Left ventricle myocardium superior (tissue), 1 donor: ENCODE measurements at regions not wholly inside any gene's neighbourhood (a gene's known extent, or its start where the extent isn't known, plus 50 kb on each side); places are given as distances from the start of the nearest gene placed in this dataset.

Experiments used
- ATAC-seq: fragments of 200-7000 bp; cut with Tn5 transposase; one replicate; pipeline ENCODE4 v1.9.1; 2020; ENCODE audit warnings: mild to moderate bottlenecking, moderate library complexity
- DNase-seq: peaks from one replicate; pipeline ENCODE4 v3.0.0-alpha.2; 2020
- intact Hi-C: fragments of 100-400 bp; cut with micrococcal nuclease; formaldehyde crosslinking; loops from one replicate; pipeline ENCODE4 v1.11.0; 2022
- donor health status: DM: no; HTN: yes; CAD: no; lungs with severe emphysema.

DNA sequence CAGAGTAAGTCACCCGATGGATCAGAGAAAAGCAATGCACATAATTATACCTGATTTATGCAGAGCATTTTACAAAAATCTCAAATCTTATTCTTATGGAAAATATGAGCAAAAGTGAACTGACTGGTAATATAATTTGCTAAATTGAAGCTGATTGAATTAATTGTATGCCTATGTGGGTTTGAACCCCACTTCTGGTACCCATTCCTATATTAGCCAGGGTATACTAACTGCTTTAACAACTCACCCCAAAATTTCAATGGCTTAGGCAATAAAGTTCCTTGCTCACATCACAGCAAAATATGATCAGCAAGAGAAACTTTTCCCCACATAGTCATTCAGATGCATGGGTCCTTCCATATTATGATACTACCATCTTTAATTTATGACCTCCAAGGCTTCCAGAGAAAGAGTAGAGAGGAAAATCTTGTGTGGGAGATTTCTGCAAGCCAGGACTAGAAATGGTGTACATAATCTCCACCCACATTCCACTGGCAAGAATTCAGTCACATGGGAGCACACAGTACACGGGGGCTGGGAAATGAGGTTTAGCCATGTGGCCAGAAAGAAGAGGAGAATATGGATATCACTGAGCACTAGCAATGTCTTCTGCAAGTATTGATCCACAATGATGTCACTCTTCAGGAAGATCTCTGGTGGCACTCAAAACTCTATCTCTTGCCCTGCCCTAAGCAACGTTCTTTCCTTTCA, 640.7 kb downstream of the BCOR start:
- ATAC-seq (peak; percentile 48), DNase-seq (no peak)
- intact Hi-C loops = no loop called here

DNA sequence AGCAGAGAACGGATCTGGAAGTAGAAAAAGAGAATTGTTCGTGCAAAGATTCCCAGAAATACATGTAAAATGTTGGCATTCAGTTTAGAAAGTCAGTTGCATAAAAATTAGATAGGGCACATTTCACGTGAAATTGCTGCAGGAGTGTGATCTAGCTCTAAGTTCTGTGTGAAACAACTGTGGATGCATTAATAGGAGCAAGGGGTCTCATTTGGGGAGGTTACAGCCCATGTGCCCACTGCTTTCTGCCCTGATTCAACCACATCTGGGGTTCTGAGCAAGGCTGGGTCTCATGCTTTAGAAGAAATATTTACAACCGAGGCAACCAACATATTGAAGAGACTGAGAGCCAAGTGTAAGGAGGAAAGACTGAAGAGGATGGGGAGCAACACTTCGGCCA, 639.0 kb downstream of the BCOR start:
- intact Hi-C loops = no loop called here
- DNase-seq = no peak
- no peak for ATAC-seq

DNA sequence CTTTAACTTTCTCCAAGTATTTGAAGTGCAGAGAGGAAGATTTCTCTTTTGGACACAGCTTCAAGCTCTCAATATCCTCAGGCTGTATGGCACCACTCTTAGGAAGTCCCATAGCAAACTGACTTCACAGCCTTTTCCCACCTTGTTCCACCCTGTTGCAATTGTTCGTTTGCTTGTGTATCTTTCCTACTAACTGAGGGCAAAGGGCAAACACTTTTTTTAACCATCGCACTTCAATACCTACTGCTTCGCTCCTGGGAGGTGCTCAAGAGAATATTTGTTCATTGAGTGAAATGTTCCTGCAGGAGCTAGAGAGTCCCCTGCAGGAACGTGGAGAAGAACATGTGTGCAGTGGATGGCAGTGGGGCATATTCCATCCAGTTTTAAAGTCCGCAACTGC, 638.6 kb downstream of the BCOR start:
- DNase-seq (no peak), ATAC-seq (no peak)
- intact Hi-C loops = no loop called here

DNA sequence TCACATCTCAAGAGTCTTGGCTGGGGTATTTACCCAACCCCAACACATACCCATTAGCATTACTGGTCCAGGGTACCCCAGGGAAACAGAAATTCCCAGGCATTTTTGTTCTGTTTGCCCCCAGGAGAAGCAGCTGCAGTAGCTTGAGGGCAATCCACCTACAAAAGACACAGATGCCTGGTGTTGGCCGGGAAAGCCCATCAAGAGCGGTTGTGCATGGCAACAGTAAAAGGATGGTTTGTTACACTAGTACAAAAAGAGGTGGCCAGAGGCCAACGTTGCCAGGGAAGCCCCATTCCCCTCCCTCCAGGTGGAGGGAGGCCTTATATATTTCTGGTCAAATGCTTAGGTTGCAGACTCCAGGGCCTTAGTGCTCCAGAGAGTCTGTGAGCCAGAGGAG, 637.8 kb downstream of the BCOR start:
- no peak for ATAC-seq
- intact Hi-C loops = no loop called here

DNA sequence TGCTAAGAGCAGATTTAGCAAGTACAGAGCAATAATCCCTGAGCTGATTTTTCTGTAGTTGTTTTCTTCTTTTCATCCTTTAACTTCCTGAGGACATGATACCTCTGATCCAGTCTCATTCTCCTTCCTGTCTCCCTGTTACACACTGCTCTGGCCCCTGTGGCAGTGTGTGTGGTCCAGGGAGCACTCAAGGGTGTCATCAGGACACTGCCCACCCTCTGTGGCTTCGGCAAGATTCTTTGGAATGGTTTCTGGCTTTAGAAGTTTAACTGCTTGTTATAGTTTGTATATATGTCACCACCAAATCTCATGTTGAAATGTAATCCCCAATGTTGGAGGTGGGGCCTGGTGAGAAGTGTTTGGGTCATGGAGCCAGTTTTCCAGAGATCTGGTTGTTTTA, 637.3 kb downstream of the BCOR start:
- DNase-seq (no peak), ATAC-seq (no peak)
- intact Hi-C loops = no loop called here

More for the DNA sequence above, 637.8 kb downstream of the BCOR start:
- DNase-seq = no peak

DNA sequence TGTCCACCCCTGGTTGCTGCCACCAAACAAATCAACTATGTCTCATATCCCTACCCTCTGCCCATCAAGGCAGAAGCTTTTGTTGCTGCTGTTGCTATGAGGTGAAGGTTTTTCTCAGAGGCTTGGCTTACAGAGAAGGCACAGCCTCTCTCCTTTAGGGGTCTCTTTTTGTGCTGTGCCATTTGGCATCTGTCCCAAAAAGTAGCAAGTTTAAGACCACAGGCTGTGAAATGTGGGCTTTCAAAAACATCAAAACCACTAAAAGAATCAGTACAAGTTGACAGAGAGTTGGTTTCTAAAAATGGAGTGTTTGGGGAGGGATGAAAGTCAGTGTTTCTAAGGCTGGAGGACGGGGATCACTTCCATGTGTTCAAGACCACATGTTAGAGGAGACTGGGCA, 634.9 kb downstream of the BCOR start:
- no peak for ATAC-seq
- intact Hi-C loops = no loop called here
- no peak for DNase-seq

DNA sequence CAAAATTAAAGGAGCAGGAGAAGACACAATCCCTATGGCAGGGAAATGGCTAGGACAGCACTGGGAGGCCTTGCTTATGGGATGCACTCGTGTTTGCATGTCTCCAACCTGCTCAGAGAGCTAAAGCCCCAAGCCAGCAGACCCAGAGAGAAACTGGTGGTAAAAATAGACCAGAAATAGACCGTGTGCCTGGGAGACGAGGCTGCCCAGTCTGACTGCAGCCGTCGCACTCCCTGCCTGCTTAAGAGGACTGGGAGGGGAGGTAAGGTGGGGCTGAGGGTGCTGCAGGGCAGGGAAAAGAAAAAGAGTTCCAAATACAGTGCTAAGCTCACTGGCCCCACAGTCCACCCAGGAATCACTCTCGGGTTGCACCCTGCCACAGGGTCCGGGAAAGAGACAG, 633.5 kb downstream of the BCOR start:
- peak; percentile 57 for ATAC-seq
- intact Hi-C loops = no loop called here
- DNase-seq = no peak

DNA sequence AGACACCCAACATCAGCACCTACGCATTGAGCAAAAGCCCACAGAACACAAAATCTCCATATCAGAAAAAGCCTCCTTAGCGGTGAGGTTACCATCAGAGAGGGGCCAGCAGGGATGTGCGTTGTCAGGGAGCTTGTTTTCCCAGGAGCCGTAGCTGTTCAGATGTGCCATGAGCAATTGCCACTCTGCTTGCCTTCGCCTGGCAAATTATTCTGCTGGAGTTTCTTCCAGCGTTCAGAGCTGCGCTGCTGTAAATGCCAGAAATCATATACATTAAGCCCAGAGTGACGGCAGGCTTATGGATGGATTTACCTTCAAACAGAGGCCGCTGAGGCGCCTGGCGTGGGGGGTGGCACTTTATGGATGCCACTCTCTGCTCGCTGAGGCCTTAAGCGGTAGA, 632.3 kb downstream of the BCOR start:
- DNase-seq (no peak), ATAC-seq (no peak)
- intact Hi-C loops = no loop called here

DNA sequence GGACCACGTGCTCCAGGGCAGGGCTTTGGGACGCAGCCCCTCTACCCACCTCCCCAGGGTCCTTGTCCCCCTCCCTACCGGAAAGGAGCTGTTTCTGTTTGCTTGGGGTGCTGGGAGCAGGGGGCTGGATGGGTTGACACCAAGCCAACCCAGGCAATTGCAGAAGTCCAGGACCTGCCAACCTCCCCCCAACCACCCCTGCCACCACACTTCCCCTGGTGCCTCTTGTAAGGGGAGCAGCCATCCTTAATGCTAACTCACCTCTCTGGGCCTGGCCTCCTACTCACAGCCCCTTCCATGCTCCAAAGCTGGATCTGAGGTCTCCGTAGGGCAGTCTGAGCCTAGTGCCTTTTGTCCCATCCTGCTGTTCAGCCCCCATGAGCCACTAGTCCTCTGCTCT, 631.9 kb downstream of the BCOR start:
- DNase-seq = no peak
- intact Hi-C loops = no loop called here
- no peak for ATAC-seq

DNA sequence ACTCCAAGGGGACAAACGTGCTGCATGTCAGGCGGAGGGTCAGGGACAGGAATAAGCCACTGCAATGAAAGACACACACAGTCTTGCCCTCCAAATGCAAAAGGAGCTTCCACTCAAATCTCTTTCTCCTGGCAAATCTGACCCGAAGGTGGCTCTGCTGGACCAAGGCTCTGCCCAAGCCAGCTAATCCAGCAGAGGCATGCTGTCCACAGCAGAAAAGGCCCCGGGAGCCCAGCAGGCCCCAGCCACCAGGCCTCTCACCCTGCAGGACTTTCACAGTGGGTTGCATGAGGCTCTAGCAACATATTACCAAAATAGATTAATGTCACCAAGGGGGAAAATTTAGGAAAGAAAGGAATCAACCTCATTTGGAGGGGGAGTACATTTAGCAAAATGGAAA, 628.6 kb downstream of the BCOR start:
- ATAC-seq (no peak), DNase-seq (no peak)
- intact Hi-C loops = no loop called here

DNA sequence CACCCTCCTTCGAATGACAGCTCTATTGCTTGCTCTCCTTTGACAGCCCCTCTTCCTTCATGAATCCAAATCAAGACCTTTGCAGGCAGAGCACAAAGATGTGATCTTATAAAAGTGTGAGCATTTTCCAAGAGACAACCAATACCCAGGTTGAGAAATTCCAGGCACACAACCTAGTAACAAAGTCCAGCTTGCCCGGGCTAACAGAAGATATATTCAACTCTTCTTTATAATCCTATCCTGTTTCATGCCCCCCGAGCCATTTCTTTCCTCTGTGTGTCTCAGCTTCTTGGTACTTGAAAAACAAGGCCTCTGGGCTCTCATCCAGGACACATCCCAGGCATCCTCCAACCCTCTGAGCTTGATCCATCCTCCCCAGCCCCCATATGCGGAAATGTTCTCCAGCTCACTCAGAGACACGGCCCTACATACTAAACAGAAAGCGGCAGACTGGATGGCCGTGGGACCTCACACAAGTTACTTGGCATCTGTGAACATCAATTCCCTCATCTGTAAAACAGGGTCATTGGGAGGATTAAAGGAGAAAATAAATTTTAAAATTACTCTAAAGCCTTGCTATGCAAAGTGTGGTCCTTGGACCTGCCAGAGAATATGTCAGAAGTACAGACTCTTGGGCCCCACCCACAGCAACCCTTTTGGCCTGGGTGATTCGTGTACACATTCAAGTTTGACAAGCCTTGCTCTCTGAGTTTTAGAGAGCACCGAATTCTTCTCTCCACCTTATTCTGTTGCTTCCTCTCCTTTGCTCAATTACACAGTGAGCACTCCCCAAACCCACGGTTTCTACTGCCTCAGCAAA, 627.0 kb downstream of the BCOR start:
- intact Hi-C loops = no loop called here
- DNase-seq (no peak), ATAC-seq (no peak)

DNA sequence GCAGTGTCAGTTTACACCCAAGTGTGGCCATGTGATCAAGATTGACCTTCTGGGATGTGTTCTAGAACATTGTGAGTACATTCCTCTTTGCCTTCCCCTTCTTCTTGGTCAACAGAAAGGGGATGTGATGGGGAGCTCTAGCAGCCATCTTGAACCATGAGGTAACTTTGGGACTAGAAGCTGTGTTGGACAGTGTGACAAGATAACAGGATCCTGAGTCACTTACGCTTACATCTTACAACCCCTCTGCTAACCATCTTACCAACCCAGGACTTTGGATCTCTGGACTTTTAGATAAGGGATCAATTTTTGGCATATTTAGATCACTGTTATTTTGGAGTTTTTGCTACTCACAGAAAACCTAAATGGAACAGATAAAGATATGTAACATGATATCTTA, 625.6 kb downstream of the BCOR start:
- DNase-seq (no peak), ATAC-seq (no peak)
- intact Hi-C loops = no loop called here

DNA sequence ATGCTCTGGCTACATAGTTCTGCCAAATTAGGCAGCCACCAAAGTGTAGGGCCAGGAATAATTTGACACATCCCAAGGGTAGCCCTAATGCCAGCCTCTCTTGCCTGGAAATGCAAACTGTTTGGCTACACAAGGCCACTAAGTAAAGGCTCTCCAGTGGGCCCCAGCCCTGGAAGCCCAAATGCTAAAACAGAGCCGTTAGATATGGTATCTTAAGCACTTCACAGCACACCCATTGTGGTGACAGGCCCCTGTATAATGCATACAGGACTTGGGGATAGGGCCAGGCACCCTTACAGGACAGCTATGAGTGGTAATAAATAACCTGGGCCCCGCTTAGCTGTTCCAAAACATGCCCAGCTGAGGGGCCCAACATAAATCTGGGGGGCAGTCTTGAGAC, 623.9 kb downstream of the BCOR start:
- DNase-seq (peak; percentile 48), ATAC-seq (peak; percentile 80)
- intact Hi-C loops = no loop called here

DNA sequence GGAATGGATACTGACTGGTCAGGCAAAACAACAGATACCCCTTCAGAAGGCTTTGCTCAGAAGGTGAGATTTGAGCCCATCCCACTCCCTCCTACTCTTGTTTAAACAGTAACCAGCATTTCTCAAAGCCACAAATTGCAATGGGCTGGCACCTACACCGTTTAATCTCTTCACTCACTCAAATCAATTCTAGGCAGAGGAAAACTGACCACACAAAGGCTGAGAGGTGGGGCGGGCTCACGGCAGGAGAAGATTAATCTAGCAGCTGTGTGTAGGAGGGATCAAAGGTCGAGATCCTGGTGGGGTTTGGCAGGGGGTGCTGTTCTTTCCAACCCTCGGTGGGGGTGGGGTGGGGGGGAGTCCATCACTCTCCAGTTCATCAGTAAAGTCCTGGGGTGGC, 622.4 kb downstream of the BCOR start:
- DNase-seq (no peak), ATAC-seq (no peak)
- intact Hi-C loops = no loop called here

DNA sequence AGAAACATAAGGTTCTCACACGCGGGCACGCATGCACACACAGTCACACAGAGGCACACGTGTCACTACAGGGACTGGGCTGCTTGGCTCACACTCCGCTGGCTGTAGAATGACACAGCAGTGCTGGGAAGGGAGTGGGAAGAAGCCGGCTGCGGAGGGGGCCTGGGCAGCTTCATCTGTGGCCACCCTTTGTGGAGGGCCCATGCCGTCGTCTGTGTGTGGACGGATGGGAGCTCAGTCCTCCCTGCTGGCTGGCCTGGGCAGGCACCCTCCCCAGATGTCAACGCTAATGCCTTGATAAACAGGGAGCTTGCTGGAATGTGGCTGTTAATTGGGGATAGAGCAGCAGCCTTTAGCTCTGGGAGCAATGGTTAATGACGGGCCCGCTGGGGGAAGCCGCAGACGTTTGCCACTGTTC, 621.1 kb downstream of the BCOR start:
- DNase-seq (peak; percentile 47), ATAC-seq (peak; percentile 17)
- intact Hi-C loops = no loop called here

DNA sequence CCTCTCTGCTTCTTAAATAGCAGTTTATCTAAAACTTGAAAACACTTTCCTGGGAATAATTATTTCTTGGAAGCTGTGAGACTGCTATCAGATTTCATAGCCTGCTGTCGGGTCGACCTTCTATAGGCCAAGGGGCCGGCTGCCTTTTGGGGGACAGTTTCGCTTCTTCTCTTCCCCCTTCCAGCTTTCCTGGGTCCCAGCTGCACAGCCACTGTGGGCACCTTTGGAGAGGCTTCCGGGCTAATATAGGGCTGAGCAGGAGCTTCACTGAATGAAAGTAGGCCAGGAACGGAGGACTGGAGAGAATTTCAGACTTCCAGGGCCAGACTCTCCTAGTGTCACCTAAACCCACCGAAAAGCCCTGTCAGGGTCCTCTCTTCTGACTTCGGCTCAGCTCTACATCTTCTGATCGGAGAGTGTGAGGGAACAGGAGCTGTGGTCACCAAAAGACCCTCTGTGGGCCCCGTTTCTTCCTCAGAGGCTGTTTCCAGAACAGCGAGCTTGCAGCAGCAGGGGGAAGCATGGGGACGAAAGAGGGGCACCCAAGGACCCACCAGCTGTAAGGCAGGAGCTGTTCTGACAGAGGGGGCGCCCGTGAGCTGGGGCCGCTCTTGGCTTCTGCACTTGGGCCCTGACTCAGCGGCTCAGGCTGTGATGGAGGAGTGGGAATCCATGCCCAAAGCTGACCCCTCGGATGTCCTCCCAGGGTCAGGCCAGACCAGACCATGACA, 620.6 kb downstream of the BCOR start:
- ATAC-seq (no peak), DNase-seq (no peak)
- intact Hi-C loops = no loop called here

DNA sequence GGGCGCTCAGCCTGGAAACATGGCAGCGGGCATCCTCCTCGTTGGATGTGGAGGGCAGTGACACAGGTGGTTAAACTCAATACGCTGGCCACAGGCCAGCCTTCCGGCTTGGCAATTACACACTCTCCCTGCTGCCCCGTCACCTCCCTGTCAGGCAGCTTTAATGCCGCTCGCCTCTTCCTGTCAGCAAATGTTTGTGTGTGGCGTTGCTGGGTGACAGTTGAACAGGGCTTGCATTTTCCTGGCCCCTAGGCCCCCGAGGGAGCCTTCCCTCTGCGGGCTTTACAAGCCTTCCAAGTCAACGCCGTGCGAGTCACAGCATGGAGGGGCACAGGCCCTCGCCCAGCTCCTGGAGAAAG, 620.0 kb downstream of the BCOR start:
- intact Hi-C loops = no loop called here

DNA sequence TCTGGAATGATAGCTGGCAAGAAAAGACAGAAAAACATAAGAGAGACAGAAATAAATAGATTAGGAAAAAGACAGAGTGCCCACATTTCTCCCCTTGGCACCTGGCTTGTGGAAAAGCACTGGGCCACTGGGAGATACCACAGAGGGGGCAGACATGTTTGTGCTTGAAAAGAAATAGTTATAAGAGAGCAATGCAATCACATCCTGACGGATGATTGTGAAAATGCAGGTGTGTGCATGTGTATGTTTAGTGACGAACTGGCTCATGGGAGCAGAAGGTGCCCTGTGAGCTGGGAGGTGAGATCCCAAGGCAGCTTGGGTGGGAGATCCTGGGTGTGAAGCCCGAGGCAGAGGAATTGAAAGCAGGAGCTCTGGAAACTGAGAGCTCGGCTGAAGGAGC, 617.9 kb downstream of the BCOR start:
- ATAC-seq (no peak), DNase-seq (no peak)
- intact Hi-C loops = no loop called here

More for the DNA sequence above, 620.0 kb downstream of the BCOR start:
- peak; percentile 84 for ATAC-seq
- DNase-seq = peak; percentile 90

DNA sequence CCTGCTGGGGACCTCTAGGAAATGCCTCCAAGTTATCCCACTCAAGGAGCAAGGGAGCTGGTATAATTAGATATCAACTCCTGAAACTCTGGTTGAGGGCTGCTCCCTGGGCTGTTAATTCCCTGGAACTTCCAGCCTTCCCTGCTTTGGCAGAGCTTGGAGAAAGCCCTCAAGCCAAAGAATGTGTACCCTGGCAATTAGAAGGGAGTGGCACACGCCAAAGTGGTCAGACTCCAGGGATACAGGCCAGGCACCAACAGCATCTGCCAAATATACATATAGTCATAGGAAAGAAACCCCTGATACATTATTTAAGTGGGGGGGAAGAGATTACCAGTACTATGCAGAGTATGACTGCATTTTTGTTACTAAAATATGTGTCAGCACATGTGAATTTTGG, 616.8 kb downstream of the BCOR start:
- peak; percentile 14 for ATAC-seq
- no peak for DNase-seq
- intact Hi-C loops = no loop called here

DNA sequence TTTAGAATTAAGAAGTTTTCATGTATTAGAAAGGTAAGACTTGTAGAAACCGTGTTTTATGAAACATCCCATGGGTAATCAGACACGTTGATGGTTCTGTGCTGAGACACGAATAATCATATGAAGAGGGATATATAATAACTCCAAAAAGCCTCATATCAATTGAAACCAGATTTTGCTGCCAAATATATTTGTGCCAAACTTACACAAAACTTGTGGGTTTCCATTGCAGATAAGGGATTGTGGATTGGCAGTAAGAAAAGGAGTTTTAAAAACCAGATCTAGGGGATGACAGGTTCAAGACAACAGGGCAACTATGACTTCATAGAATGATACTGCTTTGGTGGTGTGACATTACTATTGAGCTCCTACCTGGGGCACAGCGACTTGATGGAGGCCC, 616.1 kb downstream of the BCOR start:
- intact Hi-C loops = no loop called here
- no peak for ATAC-seq
- no peak for DNase-seq
